NCI-H1048 (cell line): ENCODE measurements at regions not wholly inside any gene's neighbourhood (a gene's known extent, or its start where the extent isn't known, plus 50 kb on each side); places are given as distances from the start of the nearest gene placed in this dataset.

Experiments
- DNase-seq: peaks from one replicate; lab custom pipeline; 2025; lab: John Stamatoyannopoulos, UW

- DNase-seq: no peak
These were observed 609.1 kb upstream of the SLC39A10 start for GRCh38 chr2:195047955-195048354.

- DNase-seq: no peak
These were observed 612.2 kb upstream of the SLC39A10 start for GRCh38 chr2:195044801-195045200.

- DNase-seq: no peak
These were observed 618.9 kb upstream of the SLC39A10 start for GRCh38 chr2:195038153-195038552.

- no peak for DNase-seq
These were observed 620.0 kb upstream of the SLC39A10 start for GRCh38 chr2:195037045-195037444.

GRCh38 chr2:195031411-195031810, 625.6 kb upstream of the SLC39A10 start:
- DNase-seq: no peak

- DNase-seq: no peak
These were observed 627.0 kb upstream of the SLC39A10 start for GRCh38 chr2:195029804-195030654.

GRCh38 chr2:195027947-195028346, 629.1 kb upstream of the SLC39A10 start:
- no peak for DNase-seq

- DNase-seq: no peak
These were observed 630.8 kb upstream of the SLC39A10 start for GRCh38 chr2:195026261-195026660.

- DNase-seq: no peak
These were observed 634.6 kb upstream of the SLC39A10 start for GRCh38 chr2:195022508-195022830.

GRCh38 chr2:195021711-195022507, 635.1 kb upstream of the SLC39A10 start:
- no peak for DNase-seq

- no peak for DNase-seq
These were observed 638.6 kb upstream of the SLC39A10 start for GRCh38 chr2:195018462-195018861.

GRCh38 chr2:195017890-195018289, 639.1 kb upstream of the SLC39A10 start:
- no peak for DNase-seq

- no peak for DNase-seq
These were observed 640.2 kb upstream of the SLC39A10 start for GRCh38 chr2:195016841-195017240.

GRCh38 chr2:195009202-195009601, 647.8 kb upstream of the SLC39A10 start:
- DNase-seq: no peak

GRCh38 chr2:195006856-195007255, 650.2 kb upstream of the SLC39A10 start:
- DNase-seq: no peak

- DNase-seq: no peak
These were observed 653.0 kb upstream of the SLC39A10 start for GRCh38 chr2:195003881-195004471.

GRCh38 chr2:195001924-195002323, 655.1 kb upstream of the SLC39A10 start:
- no peak for DNase-seq

- no peak for DNase-seq
These were observed 657.3 kb upstream of the SLC39A10 start for GRCh38 chr2:194999771-195000170.

- DNase-seq: no peak
These were observed 664.4 kb upstream of the SLC39A10 start for GRCh38 chr2:194992648-194993047.

- DNase-seq: no peak
These were observed 671.8 kb upstream of the SLC39A10 start for GRCh38 chr2:194985258-194985657.

GRCh38 chr2:194962254-194962653, 694.8 kb upstream of the SLC39A10 start:
- DNase-seq: no peak

- DNase-seq: no peak
These were observed 702.8 kb upstream of the SLC39A10 start for GRCh38 chr2:194954218-194954617.

GRCh38 chr2:194946826-194947225, 710.2 kb upstream of the SLC39A10 start:
- DNase-seq: no peak
